RWPE2 (cell line): ENCODE measurements at regions not wholly inside any gene's neighbourhood (a gene's known extent, or its start where the extent isn't known, plus 50 kb on each side); places are given as distances from the start of the nearest gene placed in this dataset.

Experiments used
- ATAC-seq: fragments of 200-7000 bp; cut with Tn5 transposase; 3 replicates; pipeline ENCODE4 v1.9.1; 2021; ENCODE audit warnings: low read depth
- DNase-seq: peaks from one replicate; pipeline ENCODE4 v3.0.0-alpha.2; 2020; ENCODE audit warnings: low spot score
- H3K27ac ChIP-seq: fragments of 450-650 bp; 2 replicates; pipeline ENCODE4 v1.5.1; 2017; ENCODE audit warnings: mild to moderate bottlenecking; ENCODE audit not compliant: poor library complexity, severe bottlenecking
- H3K27me3 ChIP-seq: fragments of 250-450 bp; sonication (Bioruptor Pico); 2 replicates; pipeline ENCODE4 v1.5.1; 2021; ENCODE audit warnings: mild to moderate bottlenecking, moderate library complexity; ENCODE audit not compliant: insufficient read depth, poor library complexity, severe bottlenecking
- H3K36me3 ChIP-seq: fragments of 250-450 bp; sonication (Bioruptor Pico); 2 replicates; pipeline ENCODE4 v1.5.1; 2020; ENCODE audit warnings: low read depth, mild to moderate bottlenecking, moderate library complexity
- H3K4me1 ChIP-seq: fragments of 250-450 bp; sonication (Bioruptor Pico); 2 replicates; pipeline ENCODE4 v1.5.1; 2021; ENCODE audit warnings: mild to moderate bottlenecking, moderate library complexity; ENCODE audit not compliant: insufficient read depth, poor library complexity, severe bottlenecking
- H3K4me3 ChIP-seq: fragments of 250-450 bp; sonication (Bioruptor Pico); 2 replicates; pipeline ENCODE4 v1.5.1; 2021; ENCODE audit warnings: mild to moderate bottlenecking, moderate library complexity; ENCODE audit not compliant: severe bottlenecking
- H3K9me3 ChIP-seq: fragments of 250-450 bp; sonication (Bioruptor Pico); 2 replicates; pipeline ENCODE4 v1.5.1; 2021; ENCODE audit warnings: mild to moderate bottlenecking, moderate library complexity; ENCODE audit not compliant: severe bottlenecking
- CTCF ChIP-seq: fragments of 450-650 bp; IDR thresholded peaks from one replicate; pipeline ENCODE4 v1.5.1; 2017; ENCODE audit warnings: mild to moderate bottlenecking, moderate library complexity; ENCODE audit not compliant: poor library complexity, severe bottlenecking

GRCh38 chr11:95327273-95327948, 96.4 kb upstream of the SESN3 start:
- TF ChIP-seq CTCF, result no peak

GRCh38 chr11:95325777-95326258, 94.8 kb upstream of the SESN3 start:
- ATAC-seq, result no peak
- no peak for TF ChIP-seq CTCF
- no peak for DNase-seq

More at GRCh38 chr11:95327273-95327948, 96.4 kb upstream of the SESN3 start:
- ATAC-seq (no peak), DNase-seq (no peak)
- Histone ChIP-seq H3K27ac (no peak overlapping the region), H3K9me3 (no peaks in the 10 kb centered on the region), H3K4me3 (no peak overlapping the region), H3K4me1 (no peaks in the 10 kb centered on the region), H3K27me3 (no peaks in the 10 kb centered on the region), H3K36me3 (no peaks in the 10 kb centered on the region)

GRCh38 chr11:95324826-95325225, 93.8 kb upstream of the SESN3 start:
- Histone ChIP-seq H3K4me3 (no peak overlapping the region), H3K4me1 (no peaks in the 10 kb centered on the region), H3K27ac (no peak overlapping the region), H3K27me3 (no peaks in the 10 kb centered on the region), H3K9me3 (no peaks in the 10 kb centered on the region), H3K36me3 (no peaks in the 10 kb centered on the region)
- TF ChIP-seq CTCF, result no peak
- no peak for ATAC-seq
- DNase-seq, result no peak

More at GRCh38 chr11:95325777-95326258, 94.8 kb upstream of the SESN3 start:
- Histone ChIP-seq H3K27me3 (no peaks in the 10 kb centered on the region), H3K4me3 (no peak overlapping the region), H3K4me1 (no peaks in the 10 kb centered on the region), H3K9me3 (no peaks in the 10 kb centered on the region), H3K36me3 (no peaks in the 10 kb centered on the region), H3K27ac (no peak overlapping the region)

GRCh38 chr11:95322539-95322938, 91.5 kb upstream of the SESN3 start:
- H3K36me3 ChIP-seq, result no peaks in the 10 kb centered on the region
- H3K4me3 ChIP-seq, result no peak overlapping the region
- no peaks in the 10 kb centered on the region for H3K9me3 ChIP-seq
- no peaks in the 10 kb centered on the region for H3K27me3 ChIP-seq
- DNase-seq (no peak), ATAC-seq (0 out of 3 replicates have a peak, but pooled peaks have one; percentile 25)
- H3K4me1 ChIP-seq, result no peaks in the 10 kb centered on the region
- H3K27ac ChIP-seq, result no peak overlapping the region
- TF ChIP-seq CTCF, result no peak

GRCh38 chr11:95318498-95318897, 87.5 kb upstream of the SESN3 start:
- H3K4me3 ChIP-seq, result no peak overlapping the region
- DNase-seq (no peak), ATAC-seq (no peak)
- no peaks in the 10 kb centered on the region for H3K36me3 ChIP-seq
- TF ChIP-seq CTCF, result no peak
- no peaks in the 10 kb centered on the region for H3K27me3 ChIP-seq
- H3K4me1 ChIP-seq, result no peaks in the 10 kb centered on the region
- no peaks in the 10 kb centered on the region for H3K9me3 ChIP-seq
- no peak overlapping the region for H3K27ac ChIP-seq
